ENCODE measurements at regions not wholly inside any gene's neighbourhood (a gene's known extent, or its start where the extent isn't known, plus 50 kb on each side); places are given as distances from the start of the nearest gene placed in this dataset.
"Not testable (repeated sequence)": the region's sequence is repeated elsewhere in the genome, so short reads cannot be mapped to it uniquely, and the experiment has no call there.

DNA sequence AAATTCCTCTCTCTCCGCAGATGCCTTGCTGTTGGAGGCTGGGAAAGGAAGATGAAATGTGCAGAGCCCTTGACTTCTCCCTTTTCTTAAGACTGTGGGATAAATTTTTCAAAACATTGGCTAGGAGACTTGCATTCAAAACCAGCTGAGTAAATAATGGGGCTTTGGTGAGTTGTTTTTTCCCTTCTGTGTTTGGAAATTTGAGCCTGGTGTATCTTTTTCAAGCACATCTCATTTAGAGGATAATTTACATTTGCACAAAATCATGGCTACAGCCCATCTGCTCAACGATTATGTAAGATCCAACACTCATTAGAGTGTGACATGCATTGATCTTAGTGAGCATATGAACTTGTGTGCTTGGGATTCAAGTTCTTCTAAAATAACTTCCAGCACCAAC, 112.1 kb upstream of the ATP8B1 start:
- DNase-seq, result no peak

DNA sequence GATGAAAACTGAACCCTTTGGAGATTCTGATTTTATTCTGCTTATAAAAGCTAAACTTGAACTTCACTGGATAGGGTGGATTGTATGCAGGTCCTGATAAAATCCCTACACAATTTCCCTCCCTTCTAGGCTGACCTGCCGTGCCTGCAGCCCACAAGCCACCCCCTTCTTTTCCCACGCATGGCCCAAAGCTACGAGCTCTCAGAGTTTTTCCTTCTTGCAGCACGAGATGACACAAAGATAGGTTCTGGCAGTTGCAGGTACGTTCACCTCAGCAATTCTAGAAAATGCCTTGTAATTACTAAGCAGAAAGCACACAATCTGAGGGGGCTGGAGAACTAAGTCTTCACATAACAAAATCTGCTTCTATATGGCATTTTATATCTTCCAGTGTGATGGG, 110.6 kb upstream of the ATP8B1 start:
- no peak for DNase-seq

DNA sequence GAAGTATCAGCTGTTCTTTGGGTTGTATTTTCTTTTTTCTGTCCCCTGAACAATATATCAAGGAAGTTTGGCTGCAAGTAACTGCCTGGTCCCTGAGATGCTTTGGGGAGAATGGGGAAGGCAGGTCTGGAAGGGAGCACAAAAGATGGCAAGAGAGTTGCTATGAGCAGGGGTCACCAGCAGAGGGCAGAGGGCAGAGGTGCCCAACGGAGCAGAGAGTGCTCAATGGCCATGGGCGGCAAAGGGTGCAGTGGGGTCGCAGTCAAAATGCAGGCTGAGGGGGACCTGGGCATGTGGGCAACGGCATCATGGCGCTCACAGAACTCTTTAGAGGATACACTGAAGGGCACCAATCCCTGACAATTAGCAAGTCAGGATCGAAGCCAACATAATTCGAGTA, 107.7 kb upstream of the ATP8B1 start:
- DNase-seq, result no peak

DNA sequence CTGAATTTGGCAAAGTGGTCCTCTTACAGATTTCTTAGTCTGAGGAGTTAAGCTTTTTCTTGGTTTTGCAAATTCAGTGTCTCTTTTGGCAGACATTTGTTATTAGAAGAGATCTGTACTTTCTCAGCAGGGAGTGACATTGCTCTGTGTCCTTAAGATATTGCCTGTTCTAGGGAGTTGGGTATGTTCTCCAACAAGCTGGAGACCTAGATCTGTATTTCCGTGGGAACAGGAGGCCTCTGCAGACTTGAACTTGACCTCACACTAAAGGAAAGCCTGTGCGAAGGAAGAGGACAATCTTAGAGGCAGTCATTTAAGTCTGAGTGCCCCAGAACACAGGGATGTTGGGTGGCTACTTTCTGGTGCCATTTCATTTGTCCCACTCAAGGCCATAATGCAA, 107.0 kb upstream of the ATP8B1 start:
- DNase-seq, result no peak

DNA sequence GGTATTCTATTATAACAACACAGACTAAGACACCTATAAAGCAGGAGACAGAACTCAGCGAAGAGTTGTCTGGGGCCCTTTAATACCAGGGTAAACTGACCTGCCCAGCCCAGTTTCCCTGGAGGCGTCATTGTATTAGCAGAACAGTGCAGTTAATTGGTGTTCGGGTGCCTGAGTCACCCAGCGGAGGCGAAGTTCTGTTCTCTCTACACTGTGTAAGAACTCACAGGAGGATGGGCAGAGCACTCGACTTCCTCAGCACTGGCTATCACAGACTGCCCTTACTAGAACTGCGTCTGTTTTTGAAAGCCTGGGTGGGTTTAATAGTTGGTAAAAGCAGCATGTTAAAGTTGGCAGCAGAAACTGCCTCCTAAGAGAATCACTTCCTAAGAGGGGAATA, 106.5 kb upstream of the ATP8B1 start:
- no peak for DNase-seq

DNA sequence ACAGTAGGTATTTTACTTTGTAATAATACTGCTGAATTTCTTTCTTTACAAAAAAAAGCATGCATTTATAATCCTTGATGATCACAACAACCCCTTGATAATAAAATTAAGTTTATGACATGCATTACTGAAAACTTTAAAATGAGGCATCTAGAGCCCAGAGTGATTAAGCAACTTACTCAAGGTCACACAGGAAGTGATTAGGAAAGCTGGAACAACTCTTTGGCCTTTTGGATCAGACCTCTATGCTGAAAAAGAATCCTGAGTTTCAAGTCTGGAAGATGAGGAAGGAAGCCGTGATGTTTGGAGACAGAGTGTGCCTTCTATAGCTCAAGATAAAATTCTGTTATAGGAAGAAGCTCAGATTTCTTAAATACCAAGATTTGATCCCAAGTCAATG, 105.0 kb upstream of the ATP8B1 start:
- no peak for DNase-seq

DNA sequence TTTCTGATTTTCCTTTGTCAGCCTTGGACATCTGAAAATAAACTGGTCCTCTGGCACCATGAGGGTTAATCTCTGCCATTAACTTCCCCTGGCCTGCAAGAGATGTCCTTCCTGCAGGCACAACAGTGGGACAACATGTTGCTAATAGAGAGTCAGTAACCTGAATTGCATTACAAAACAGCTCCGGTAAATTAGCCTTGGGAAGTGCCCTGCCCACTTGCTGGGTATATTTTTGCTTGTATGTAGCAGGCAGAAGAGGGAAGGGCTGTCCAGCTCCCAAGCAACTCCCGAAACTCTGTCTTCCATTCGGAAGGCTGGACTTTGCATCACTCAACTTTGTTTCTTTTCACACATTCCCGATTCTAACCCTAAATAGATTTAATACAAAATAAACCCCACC, 104.4 kb upstream of the ATP8B1 start:
- no peak for DNase-seq

DNA sequence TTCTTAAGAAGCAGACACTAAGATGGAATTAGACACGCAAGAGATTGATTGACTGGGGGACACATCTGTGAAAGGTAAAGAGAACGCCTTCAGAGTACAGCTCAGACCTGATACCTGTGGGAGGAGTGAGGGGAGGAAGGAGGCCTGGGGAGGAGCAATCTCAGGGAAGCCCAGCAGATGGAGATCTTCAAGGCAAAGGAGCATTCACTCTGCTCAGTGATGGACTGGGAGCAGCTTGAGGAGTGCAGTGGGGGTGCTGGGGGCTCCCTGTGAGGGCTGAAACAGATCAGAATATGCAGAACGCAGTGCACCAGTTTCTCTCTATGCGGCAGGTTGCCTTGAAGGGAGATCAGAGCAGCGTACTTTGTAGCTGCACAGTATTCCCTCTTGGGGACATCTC, 103.7 kb upstream of the ATP8B1 start:
- DNase-seq, result no peak

DNA sequence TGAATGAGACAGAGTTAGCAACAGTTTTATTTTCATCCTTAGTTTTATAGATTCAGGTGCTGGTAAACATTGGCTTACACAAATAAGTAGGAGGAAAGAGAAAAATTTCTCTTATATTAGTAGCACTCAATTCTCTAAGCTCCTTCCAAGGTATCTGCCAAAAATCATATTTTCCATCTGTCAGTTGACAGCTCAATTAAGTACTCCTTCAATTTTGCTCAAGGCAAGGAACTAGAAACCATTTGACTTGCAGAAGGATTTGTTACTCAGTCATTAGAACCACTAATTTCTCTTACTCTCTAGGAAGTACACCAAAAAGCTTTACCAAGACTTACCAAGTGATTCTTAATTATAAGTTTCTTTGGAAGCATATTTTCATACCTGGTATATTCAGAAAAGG, 101.4 kb upstream of the ATP8B1 start:
- no peak for DNase-seq

DNA sequence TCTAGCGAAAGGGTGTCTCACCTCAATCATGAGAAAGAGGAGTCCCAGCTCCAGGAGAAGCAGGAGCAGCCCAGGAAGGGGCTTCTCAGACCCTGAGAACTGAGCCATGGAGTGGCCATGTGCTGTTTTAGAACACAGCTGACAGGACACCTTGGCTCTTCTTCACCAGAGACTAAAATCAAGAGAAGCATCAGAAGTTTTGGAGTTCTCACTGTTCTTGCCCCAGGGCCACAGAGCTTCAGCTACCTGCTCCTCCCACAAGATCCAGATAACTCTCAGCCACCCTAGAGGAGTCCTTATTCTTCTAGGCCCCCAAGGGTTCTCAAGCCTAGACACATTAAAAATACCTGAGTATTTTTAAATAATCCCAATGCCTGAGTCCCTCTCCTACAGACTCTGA, 99.6 kb upstream of the ATP8B1 start:
- DNase-seq, result no peak

DNA sequence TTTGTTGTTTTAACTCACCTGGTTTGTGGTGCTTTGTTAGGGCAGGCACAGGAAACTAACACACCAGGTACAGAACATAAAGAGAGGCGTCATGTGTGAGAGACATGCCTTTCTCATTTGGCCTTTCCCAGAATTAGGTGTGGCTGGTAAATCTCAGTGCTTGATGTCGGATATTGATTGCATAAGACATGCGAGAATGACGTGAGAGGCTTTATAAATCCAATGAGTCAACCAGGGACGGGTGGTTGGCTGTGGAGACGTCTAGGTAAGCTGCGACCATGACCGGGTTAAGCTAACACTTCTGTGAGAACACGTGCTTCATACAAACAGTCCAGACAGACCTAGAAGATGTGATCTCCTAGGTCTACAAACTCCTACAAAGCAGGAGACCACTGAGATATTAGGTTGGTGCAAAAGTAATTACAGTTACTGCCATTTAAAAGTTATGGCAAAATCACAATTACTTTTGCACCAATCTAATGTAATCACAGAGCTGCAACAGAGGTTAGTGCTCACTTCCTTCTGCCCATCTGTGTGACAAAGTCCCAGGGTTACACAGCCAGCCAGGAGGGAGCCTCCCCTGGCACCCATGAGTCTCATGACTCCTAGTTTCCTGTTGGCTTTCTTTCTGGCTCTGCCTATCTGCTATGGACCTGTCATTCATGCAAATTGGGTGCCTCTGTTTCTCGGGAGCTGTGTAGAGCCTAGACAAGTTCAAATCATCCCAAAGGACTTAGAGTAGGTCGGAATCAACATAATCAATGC, 98.9 kb upstream of the ATP8B1 start:
- no peak for DNase-seq

DNA sequence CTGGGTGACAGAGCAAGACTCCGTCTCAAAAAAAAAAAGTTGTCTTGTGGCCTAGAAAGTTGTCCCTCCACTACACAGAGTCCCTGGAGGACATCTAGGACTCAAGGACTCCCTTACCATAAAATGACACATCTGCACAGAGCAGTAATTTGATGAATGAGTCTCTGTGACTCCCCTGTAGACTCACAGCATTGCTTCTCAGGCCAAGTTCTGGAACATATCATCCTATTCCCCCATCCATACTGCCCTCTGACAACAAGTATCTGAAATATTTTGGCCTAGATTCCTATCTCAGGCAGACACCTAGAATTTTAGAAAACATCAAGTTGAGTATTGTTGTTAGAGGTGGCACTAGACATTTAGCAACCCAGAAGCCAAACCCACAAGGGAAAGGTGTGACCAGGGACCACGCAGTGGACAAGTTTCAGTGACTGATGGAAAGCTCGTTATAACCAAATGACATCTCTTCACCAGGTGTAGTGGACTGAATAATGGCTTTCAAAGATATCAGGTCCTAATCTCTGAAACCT, 97.9 kb upstream of the ATP8B1 start:
- DNase-seq, result no peak

DNA sequence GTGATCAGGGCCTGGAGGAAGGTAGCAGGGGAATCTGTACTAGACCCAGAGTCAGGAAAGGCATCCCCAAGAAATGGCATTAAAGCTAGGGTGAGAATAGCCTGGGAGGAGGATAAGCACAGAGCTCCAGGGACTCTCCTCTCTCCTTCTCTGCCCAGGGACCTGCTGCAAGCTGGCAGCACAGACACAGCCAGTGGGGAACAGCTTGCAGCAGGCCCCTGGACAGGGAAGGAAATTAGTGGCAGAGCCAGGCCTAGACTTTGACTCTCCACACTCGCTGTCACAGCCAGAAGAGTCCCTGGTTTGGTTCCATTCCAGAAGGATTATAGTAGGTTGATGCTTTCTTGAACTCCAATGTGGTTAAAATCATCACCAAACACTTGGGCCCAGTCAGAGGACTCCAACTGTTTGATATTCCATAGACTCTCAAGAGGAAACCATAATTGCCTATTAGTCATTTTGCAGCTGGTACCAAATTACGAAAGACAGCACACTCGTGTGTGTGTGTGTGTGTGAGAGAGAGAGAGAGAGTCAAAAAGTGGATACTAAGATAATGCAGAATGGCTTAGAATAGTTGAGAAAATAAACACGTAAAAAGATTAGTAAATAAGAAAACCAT, 95.5 kb upstream of the ATP8B1 start:
- no peak for DNase-seq

DNA sequence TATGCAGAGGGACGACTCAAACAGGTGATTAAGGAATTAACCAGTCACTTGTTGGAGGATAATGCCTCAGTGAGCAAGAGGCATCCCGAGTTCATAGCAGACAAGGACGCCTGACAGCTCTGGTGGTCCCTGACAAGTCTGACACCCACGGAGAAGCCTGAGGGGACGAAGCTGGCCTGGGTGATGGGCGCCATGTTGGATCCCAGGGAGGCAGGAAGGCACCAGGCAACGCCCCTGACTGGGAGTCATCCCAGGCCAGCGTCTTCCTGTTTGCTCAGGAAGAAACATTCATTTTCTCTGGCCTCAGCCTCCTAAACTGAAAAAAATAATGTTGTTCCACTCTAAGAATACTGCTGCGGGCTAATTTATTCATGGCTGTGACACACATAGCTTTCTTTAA, 92.1 kb upstream of the ATP8B1 start:
- DNase-seq, result no peak

DNA sequence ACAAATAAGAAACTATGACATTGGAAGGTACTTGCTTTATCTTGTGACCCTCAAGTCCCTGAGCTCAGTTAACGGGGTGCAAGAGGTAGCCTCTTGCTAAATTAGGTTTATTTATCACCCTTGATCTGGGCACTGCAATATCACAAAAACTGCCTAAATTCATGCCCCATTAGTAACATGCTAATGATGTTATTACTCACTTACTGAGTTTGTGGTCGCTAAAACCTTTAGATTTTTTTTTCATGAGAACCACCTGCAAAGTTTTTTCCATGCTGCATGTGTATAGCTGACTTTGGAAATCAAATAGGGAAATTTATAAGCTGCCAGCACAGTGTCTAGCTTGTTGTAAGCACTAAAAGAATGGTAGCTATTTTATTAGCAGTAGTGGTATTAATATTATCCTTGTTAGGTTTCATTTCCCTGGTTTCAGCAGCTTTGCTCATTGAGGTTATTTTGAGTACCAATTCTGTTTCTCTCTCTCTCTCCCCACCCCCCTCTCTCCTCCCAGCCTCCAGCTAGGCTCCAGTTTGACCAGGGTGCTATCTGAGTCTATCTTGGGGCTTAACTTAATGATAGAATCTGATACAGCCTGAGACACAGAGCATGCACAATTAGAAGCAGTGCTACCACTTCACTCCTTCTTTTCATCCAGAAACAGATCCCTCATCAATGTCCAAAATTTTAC, 88.7 kb upstream of the ATP8B1 start:
- DNase-seq, result no peak

DNA sequence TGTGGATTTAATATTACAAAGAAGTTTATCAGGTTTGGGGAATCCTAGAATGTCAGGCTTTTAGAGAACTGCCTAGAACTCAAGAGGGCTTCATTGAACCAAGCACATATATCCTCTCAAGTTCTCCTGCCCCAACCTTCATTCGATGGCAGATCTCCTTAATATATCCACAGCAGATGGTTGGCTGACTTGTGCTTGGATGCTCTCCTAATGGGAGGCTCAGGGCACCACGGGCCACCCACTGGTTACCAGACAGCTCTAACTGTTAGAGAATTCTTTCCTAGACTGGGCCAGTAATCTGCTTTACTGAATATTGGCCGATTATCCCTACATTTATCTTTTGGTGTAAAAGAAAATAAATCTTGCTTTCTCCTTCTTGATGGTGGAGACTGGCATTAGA, 87.2 kb upstream of the ATP8B1 start:
- DNase-seq, result no peak

DNA sequence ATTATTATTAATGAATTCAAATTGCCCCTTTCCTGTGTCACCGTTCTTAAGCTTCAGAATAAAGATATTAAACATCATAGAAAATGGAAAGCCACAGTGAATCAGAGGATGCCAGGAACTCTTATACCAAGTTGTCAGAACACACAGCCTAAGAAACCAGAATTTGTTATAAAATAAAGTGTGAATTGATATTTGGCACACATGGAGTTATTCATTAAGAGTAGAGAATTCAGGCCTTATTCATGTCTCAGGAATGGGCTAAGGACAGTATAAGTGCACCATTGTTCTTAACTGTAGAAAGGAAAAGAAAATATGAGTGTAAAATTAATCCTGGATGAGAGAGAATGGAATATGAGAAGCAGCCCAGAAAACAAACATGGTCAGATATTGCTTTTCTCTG, 86.7 kb upstream of the ATP8B1 start:
- DNase-seq, result no peak

DNA sequence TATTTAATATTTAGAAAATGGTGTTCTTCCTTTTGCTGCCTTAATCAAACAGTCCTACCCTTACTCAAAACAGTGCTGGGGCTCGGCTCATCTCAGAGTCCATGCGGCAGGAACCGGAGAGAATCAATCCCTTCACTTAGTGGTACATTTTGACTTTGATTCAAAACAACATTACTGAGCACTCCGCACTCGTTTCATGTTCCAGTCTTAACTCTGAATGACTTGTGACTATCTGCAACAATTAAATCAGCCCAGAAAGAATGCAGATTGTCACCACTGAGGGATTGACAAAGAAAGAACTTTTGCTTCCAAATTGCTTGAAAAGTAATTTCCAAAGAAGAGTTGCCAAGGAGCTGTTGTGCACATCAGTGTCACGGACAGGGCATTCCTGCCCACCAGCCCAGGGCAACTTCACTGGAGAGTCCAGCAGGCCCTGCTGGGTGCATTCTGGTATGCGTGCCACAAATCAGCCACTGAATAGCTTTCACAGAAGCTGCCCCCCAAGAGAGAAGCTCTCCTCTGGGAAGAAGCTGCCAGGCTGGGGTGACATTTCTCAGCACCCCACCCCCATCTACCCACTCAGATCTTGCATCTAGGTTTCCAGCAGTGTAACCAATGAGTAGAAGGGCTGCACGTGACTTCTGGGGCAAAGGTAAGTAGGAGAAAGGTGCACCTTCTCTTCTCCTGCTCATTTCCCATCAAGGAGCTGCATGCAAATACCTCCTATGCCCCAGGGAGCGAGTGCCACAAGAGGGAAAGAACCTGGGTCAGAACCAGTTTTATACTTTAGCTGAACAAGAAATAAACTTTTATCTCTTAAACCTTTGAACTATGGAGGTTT, 84.6 kb upstream of the ATP8B1 start:
- DNase-seq, result no peak

DNA sequence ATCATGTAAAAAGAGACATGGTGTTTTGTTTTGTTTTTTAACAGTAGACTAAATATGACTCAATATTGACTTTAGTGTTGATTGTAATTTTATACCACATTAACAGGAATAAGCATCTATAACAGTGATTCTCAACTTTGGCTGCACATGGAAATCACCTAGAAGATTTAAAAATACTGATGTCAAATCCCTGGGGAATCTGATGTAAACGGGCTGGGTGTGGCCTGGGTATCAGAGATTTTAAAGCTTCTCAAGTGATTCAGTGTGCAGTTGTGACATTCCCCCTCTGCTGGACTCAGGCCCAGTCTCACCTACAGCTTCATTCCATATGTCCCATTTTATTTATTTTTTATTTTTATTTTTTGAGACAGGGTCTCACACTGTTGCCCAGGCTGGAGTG, 82.8 kb upstream of the ATP8B1 start:
- no peak for DNase-seq

DNA sequence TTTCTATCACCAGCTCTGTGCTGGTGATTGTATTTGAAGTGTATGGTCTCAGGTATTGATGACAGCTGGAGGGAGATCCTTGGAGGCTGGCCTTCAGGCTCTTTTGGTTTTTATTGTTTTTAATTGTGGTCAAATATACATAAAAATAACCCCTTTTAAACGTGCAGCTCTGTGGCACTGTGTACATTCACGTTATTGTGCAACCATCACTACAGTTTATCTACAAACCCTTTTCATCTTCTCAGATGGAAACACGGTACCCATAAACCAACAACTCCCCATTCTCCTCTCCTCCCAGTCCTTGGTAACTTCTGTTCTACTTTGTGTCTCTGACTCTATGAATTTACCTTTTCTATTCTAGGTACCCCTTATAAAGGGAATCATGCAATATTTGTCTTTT, 79.3 kb upstream of the ATP8B1 start:
- no peak for DNase-seq

DNA sequence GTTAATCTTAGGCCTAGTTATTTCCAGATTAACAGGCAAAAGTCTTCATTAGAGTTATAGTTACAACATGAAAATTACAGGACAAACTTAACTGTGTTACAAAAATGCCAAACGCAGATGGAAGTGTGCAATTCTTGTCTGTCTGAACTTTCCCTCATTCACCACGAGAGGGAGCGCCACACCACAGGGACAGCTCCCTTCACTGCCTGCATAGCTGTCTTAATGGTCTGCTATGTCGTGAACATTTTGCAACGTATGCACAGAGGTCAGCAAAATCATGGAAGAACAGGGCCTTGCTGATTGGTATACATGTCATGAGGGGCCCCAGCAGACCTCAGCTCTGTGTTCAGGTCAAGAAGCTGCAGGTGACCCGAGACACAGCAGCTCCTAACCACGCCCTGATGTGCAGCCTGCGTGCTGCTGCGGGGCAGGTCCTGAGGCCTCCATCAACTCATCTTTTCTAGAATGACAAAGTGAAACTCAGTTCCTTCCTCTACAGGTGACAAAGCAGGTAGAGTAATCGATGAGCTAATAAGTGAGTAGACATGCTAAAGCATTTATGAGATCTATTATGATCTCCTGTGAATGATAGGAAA, 78.8 kb upstream of the ATP8B1 start:
- DNase-seq, result peak; percentile 50

DNA sequence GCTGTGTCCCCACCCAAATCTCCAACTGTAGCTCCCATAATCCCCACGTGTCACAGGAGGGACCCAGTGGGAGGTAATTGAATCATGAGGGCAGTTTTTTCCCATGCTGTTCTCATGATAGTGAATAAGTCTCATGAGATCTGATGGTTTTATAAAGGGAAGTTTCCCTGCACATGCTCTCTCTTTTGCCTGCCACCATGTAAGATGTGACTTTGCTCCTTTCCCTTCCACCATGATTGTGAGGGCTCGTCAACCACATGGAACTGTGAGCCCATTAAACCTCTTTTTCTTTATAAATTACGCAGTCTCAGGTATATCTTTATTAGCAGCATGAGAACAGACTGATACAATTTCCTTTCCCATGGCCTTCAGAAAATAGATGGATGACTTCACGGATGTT, 76.8 kb upstream of the ATP8B1 start:
- not testable (repeated sequence) for DNase-seq

DNA sequence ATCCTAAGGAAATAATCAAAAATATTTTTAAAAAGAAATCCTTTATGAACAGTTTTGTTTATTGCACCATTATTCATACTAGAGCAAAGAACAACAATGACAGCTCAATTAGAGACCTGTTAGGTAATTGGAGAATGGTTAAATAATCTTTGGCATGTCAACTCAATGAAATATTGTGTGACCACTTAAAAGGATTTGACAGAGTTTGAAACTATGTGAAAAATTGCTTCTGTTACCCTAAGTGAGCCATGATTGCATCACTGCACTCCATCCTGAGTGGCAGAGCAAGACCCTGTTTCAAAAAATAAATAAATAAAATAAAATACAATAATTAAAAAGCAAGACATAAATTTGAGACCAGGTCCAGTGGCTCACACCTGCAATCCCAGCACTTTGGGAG, 66.1 kb upstream of the ATP8B1 start:
- DNase-seq, result no peak
